HG02610 (cell line): ENCODE measurements at regions not wholly inside any gene's neighbourhood (a gene's known extent, or its start where the extent isn't known, plus 50 kb on each side); places are given as distances from the start of the nearest gene placed in this dataset.
"Not testable (repeated sequence)": the region's sequence is repeated elsewhere in the genome, so short reads cannot be mapped to it uniquely, and the experiment has no call there.

Source experiments
- ATAC-seq: cut with Tn5 transposase; IDR thresholded peaks from one replicate; pipeline ENCODE4 v1.9.1; 2021; ENCODE audit warnings: mild to moderate bottlenecking, moderate library complexity; ENCODE audit not compliant: unreplicated experiment

DNA sequence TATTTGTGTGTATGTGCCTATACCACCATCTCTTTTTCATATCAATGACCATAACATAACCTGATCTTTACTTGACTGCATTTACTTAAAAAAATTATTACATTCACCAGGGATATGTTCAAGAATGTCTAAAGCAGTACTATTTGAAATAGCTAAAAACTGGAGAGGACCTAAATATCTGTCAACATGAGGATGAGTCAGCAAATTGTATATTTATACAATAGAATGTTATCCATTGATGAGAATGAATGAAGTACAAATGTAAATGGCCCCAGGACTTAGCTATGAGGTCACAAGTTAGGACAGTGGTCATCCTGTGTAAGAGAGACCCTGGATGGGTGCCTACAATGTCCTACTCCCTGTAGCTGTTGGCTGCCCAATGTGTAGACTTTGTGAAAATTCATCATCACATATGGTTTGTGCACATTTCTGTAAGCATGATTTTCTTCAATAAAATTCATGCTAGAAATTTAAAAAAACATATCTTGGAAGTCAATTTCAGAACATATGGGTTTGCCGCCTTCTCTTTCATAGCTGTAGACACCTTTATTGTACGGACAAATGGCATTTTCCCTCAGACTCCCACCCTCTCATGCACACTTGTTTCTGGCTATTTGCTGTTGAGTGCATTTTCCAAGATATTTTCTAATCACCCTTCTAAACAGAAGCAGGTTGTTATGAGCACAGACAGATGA, 202.4 kb downstream of the CDH26 start:
- ATAC-seq = no peak

DNA sequence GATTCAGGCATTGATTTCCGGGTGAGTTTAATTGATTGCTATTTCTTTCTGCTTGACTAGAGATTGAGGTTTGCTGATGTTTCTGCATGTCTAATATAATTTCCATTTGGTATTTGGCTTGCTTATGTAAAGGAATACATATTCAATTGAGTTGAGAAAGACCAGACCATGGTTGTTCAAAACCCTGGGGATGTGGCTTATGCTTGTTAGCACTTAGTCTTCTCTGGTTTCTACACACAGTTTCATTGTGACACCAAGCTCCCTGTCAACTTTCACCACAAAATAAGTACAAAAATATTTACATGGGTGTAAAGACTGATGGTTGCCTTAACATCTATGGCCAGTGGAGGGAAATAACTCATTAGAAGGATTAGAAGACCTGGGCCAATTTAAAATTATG, 209.6 kb downstream of the CDH26 start:
- ATAC-seq = no peak

DNA sequence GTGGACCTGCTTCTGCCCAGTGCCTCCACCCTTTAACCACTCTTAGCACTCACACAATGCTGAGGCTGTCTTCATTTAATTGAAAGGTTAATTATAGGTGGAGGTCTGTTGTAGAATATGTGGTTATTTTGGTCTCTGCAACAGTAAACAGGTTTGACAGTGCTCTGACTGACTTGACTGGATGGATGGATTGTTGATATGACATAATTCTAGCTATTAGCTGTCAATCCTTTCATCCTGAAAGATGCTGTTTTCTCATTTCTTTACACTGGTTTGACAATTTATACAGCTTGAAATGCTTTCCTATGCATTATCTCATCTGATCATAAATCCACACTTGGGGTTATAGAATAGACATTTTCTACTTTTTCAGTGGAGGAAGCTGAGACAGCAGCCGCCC, 210.7 kb downstream of the CDH26 start:
- no peak for ATAC-seq

- ATAC-seq = no peak
Observed at GRCh38 chr20:60170116-60170515, 211.9 kb downstream of the CDH26 start.

- no peak for ATAC-seq
Observed at GRCh38 chr20:60171313-60171712, 213.1 kb downstream of the CDH26 start.

DNA sequence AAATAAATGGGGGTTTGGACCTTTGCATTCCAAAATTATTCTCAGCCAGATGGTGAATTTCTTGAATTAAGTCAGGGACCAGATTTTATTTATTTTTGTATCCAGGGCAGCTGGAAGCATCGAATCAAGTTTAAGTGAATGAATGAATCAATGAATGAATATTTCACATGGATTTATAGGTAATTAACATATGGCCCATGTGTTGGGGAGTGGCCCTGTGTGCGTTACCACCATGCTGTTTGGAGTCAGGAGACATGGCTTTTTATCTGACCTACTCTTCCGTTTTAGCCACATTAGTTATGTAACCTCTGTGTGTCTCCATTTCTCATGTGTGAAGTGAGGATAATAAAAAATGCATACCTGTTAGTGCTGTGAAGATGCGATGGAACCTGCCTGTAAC, 213.5 kb downstream of the CDH26 start:
- ATAC-seq = no peak

GRCh38 chr20:60172346-60172984, 214.2 kb downstream of the CDH26 start:
- ATAC-seq = no peak

GRCh38 chr20:60177080-60177479, 218.9 kb downstream of the CDH26 start:
- no peak for ATAC-seq

- ATAC-seq = no peak
Observed at GRCh38 chr20:60180986-60181385, 222.8 kb downstream of the CDH26 start.

DNA sequence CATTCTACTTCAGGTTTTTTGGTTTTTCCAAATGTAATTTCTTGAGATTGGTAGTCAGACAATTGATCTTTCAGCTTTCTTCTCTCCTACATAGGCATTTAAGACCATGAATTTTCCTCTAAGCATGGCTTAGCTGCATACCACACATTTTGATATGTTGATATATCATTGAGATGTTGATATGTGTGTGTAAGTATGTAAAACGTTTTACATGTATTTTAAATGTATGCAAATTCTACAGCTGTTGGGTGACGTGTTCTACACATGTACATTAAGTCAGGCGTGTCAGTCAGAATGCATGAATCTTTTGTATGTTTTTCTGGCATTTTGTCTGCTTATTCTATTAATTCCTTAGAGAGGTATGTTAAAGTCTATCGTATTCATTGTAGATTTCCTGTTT, 228.2 kb downstream of the CDH26 start:
- no peak for ATAC-seq

DNA sequence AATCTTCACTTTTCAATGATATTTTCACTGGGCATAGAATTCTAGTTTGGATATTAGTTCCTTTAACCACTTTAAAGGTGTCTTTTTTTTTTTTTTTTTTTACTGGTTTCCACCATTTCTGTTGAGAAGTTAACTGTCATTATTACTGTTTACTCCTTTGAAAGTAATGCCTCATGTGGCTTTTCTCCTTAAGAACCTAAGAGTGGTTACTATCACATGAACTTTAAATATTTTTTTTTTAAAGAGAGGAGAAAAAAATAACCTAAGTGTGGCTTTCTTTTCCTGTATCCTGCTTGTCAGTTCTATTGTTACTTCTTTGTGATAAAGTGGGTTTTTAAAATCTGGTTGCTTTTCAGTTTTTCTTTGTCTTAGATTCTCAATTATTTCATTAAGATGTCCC, 229.5 kb downstream of the CDH26 start:
- ATAC-seq = no peak

GRCh38 chr20:60191014-60191413, 232.8 kb downstream of the CDH26 start:
- ATAC-seq = no peak

- ATAC-seq = no peak
Observed at GRCh38 chr20:60192326-60192725, 234.1 kb downstream of the CDH26 start.

DNA sequence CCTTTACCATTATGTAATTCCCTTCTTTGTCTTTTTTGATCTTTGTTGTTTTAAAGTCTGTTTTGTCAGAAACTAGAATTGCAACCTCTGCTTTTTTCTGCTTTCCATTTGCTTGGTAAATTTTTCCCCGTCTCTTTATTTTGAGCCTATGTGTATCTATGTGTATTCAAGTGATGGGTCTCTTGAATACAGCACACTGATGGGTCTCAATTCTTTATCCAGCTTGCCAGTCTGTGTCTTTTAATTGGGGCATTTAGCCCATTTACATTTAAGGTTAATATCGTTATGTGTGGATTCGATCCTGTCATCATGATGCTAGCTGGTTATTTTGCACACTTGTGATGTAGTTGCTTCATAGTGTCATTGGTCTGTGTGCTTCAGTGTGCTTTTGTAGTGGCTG, 240.9 kb downstream of the CDH26 start:
- ATAC-seq = not testable (repeated sequence)

DNA sequence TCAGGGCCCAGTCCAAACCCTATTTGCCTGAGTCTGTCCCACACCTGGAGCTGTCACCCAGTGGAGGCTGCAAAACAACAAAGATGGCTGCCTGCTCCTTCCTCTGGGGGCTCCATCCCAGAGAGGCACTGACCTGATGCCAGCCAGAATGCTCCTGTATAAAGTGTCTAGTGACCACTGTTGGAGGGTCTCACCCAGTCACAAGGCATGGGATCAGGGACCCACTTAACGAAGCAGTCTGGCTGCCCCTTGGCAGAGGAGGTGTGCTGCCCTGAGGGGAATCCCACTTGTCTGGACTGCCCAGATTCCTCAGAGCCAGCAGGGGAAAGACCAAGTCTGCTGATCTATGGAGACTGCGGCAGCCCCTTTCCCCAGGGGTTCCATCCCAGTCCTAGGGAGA, 241.6 kb downstream of the CDH26 start:
- no peak for ATAC-seq

DNA sequence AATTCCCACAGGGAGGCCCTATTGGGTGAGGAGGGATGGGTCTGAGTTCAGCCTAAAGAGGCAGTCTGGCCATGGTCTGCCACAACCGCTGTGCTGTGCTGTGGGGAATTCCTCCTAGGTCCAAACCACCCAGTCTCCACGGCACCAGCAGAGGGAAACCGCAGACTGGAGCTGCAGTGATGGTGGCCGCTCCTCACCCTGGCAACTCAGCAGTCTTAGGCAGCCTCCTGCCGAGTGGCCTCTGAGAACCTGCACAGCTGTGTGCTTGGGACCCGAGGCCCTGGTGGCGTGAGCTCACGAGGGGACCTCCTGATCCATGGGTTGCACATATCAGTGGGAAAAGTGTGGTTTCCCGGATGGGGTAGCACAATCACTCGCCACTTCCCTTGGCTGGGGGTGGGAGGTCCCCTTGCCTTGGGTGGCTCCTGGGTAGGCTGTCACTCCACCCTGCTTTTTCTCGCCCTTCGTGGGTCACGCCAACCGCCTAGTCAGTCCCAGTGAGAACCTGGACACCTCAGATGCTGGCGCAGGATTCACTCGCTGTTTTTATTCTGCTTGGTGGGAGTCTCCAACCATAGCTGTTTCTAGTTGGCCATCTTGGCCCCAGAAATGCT, 242.2 kb downstream of the CDH26 start:
- no peak for ATAC-seq

DNA sequence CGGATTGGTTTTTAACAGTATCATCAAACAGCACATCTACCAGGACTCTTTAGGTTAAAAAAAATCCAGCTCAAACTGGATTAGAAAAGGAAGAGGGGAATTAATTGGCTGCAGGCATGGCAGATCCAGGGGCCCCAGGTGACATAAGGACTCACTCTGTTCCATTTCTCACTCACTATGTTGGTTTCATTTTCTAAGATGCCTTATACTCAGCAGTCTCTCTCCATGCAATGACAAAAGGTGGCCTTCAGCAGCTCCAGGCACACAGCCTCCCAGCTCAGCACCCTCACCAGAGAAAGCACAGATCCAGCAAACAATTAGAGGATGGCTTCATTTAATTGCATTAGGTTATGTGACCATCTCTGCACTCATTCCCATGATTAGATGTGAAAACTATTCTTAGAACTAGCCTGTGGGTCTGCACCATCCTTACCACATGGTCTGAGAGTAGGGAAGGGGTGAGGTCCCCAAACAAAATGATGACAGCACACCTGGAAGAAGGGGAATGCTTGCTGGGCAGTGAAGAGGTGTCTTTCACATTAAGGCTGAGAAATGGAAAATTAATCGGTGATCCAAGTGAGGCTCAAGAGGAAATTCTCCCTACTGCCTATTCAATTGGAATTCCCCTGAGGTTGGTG, 243.1 kb downstream of the CDH26 start:
- no peak for ATAC-seq

GRCh38 chr20:60202046-60202445, 243.8 kb downstream of the CDH26 start:
- no peak for ATAC-seq

DNA sequence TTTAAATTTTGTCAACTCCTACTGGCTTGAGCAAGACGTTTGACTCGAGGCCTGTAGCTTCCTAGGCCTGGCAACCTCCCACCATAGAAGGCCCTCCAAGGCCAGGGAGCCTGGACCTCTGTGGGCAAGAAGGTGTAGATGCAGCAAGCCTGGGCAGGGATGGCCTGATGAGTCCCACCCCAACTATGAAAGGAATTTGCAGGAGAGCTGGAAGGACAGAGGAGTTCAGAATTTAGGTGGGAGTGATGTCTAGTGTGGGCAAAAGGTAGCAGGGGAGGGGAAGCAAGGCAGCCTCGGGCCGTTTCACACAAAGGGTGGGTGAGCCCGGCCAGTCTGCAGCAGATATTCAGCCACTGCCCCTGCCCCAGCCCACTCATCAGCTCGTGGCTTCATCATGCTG, 245.2 kb downstream of the CDH26 start:
- ATAC-seq = no peak

GRCh38 chr20:60204601-60205000, 246.4 kb downstream of the CDH26 start:
- ATAC-seq = no peak

DNA sequence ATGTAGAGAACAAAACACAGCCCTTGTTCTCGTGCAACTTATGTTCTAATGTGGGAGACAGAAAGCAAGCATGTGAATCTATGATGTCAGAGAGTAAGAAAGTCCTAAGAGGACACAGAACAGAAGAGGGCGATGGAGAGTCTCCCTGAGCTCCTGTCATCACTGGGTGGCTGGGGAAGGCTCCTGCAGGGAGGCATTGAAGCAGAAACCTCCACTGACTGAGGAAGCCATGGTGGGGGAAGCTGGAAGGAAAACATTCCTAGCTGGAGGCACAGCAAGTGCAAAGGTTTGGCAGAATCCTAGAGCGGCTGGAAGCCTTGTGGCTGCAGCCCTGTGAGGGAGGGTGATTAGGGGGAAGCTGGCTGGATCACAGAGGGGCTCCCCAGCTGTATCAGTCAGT, 248.0 kb downstream of the CDH26 start:
- ATAC-seq = no peak

DNA sequence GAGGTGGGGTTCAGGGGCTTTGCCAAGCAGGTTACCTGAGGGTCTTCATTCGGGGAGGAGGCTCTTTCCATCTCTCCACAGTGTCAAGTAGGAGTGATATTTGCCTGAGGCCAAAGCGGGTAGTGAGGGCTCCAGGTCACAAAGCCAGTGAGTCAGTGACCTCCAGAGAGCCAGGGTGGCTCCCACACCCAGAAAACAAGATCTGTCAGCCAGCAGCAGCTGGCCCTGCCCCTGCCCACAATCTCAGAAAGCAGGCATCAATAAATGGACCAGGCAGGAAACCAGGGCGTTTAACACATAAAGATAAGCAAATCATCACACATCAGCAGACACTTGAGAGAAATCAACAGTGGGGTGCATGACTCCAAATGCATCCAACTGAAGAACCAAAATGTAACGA, 250.8 kb downstream of the CDH26 start:
- no peak for ATAC-seq
